Hepatocyte (in vitro differentiated cells): ENCODE measurements at regions not wholly inside any gene's neighbourhood (a gene's known extent, or its start where the extent isn't known, plus 50 kb on each side); places are given as distances from the start of the nearest gene placed in this dataset.

Experiments used
- CTCF ChIP-seq: fragments of 200-600 bp; sonication (generic); IDR thresholded peaks from 2 replicates; pipeline ENCODE4 v1.5.1; 2016; ENCODE audit warnings: antibody characterized with exemption, mild to moderate bottlenecking; ENCODE audit not compliant: poor library complexity
- EZH2 ChIP-seq: fragments of 200-600 bp; sonication (generic); IDR thresholded peaks from 2 replicates; pipeline ENCODE4 v1.6.1; 2016; ENCODE audit warnings: antibody characterized with exemption, mild to moderate bottlenecking, borderline replicate concordance
- EZH2phosphoT487 ChIP-seq: fragments of 200-600 bp; sonication (generic); IDR thresholded peaks from one replicate; pipeline ENCODE4 v1.6.1; 2018; ENCODE audit warnings: antibody characterized with exemption, mild to moderate bottlenecking, low read depth, moderate library complexity; ENCODE audit not compliant: unreplicated experiment, severe bottlenecking

- TF ChIP-seq CTCF (no peak), EZH2phosphoT487 (no peak), EZH2 (no peak)
Observed at GRCh38 chr11:105226091-105226490, 86.5 kb upstream of the CARD18 start.
